Cerebellar cortex (tissue), 1 donor: ENCODE measurements at regions not wholly inside any gene's neighbourhood (a gene's known extent, or its start where the extent isn't known, plus 50 kb on each side); places are given as distances from the start of the nearest gene placed in this dataset.
"Not testable (repeated sequence)": the region's sequence is repeated elsewhere in the genome, so short reads cannot be mapped to it uniquely, and the experiment has no call there.

Experiments used
- DNase-seq: peaks from one replicate; pipeline ENCODE4 v3.0.0-alpha.2; 2015; ENCODE audit warnings: low spot score

- DNase-seq = no peak
Measured at GRCh38 chr14:71396050-71396677, 488.9 kb downstream of the PCNX1 start.

DNA sequence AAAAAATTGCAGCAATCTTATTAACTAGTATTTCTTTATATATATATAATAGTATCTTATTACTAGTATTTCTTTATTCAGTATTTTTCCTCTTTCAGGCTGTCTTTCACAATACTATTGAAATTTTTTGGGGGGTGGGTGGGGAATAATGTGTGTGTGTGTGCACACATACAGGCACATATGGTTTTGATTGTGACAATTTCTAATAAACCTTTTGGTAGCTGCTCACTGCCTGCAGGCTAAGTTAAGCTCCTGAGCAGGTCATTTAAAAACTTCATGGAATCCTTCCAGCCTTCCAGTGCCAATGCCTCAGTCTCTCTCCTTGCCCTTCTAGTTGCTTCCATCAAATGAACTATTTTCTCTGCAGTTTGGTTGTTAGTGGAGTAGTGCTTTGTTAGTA lies 490.1 kb downstream of the PCNX1 start:
- no peak for DNase-seq

- no peak for DNase-seq
Measured at GRCh38 chr14:71398450-71398849, 491.2 kb downstream of the PCNX1 start.

DNA sequence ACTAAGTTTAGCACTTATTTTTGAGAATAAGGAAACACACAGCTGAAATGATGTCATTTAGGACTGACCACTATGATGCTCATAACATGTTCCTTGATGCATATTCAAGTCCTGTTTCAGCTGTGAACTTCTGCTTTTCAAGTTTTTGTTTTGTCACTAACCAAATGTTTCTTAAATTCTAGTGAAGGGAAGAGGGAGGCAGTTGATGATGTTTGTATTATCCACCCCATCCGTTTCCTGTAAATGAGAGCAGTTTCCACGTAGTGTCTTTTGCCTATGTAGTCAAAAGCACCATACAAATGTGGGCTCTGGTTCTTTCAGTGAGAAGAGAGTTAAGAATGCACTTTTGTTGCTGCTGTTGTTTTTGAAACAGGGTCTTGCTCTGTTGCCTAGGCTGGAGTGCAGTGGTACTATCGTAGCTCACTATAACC lies 491.8 kb downstream of the PCNX1 start:
- no peak for DNase-seq

- peak; percentile 27 for DNase-seq
Measured at GRCh38 chr14:71400871-71401321, 493.6 kb downstream of the PCNX1 start.

- not testable (repeated sequence) for DNase-seq
Measured at GRCh38 chr14:71402415-71402814, 495.2 kb downstream of the PCNX1 start.

DNA sequence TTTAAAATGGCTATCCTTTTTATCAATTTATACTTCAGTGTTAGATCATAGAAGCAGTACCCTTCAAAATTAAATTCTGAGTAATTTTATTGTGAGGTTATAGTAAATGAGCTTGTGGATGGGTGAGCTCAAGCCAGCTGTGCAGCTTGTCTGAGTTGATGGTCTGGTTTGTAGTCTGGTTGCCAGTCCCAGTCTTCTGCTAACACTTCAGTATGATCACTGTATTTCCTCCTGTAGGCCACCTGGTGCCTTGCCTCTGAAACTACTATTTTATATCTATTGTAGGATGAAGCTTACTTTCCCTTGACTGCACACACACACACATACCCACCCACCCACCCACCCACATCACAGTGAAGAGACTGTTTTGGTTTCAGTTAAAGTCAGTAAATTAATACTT lies 496.4 kb downstream of the PCNX1 start:
- DNase-seq = no peak

DNA sequence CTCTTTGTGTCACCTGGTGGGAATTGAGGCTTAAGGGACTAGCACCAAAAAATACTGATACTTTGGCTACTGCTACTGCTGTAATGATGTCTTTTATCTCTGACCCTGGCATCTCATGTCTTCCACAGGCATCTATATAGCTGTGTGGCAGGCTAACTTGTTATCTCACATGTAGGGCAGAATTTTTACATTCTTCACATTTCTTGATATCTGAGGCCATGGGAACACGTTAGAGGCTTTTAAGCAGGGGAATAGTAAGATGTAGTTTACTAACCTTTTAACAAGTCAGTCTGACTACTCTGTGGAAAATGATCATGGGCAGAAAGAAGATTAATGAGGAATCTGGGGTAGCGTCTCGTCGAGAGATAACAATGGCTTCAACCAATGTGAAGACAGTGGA lies 498.4 kb downstream of the PCNX1 start:
- DNase-seq = no peak

DNA sequence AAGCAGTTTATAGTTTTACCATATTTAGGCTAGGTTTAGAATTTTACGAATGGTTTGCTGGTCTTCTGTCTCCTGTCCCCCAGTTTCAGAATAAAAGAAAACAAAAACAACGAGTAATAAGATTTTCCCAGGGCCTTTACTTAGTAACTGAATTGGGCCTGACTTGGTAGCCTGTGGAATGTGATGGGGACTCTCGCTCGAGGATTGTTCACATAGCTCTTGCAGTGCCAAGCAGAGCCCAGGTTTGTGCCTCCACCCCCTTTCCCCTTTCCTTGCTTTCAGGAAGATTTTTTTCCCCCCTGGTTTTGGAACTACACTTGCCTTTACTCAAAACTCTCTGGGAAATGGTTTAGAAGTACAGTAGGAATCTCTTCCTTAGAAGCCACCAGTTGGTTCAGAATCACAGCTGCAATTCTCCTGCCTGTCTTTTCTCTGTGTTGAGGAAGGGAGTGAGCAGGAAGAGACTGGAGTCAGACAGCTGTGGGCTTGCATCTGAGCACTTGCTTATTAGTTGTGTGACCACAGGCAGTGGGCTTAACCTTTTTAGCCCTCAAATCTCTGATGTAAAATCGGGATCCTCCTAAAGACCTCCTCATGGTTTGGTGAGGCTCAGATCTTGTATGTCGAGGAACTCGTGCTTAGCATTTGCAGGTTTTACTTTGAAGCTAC lies 501.2 kb downstream of the PCNX1 start:
- no peak for DNase-seq

GRCh38 chr14:71410578-71411284 lies 503.5 kb downstream of the PCNX1 start:
- DNase-seq = no peak

GRCh38 chr14:71411285-71411595 lies 504.0 kb downstream of the PCNX1 start:
- DNase-seq = no peak

- DNase-seq = no peak
Measured at GRCh38 chr14:71411738-71412137, 504.5 kb downstream of the PCNX1 start.

DNA sequence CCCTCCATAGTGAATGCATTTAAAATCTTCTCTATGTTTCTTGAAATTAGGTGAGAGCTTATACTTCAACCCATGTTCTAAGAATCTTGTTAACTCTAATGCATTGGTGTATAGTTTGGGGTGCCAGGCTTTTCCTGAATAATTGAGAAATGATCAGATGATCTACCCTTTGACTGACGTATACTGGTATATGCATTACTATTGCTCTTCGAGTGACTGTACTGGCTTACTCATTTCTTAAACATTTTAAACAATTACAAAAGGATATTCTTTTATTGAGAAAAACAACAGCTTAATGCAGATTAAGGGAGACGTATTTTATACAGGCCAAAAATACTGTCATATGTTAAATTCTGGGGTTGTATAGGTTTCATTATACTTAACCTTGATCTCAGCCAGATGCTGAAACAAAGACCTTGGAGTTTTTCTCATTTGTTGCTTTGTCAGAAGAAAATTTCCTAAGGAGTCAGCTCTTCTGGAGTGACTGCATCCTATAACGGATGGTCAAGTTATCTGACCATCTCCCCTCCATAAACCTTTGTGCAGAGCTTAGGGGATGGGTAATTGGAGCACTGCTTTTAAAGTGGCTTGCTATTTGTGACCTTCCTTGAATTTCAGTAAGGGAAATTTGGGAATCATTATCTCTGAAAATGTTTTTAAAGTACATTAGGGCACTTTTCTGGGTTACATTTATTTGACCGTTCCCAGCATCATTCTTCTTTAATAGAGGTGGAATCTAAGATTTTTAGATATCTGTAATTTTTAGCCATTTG lies 507.6 kb downstream of the PCNX1 start:
- no peak for DNase-seq

- no peak for DNase-seq
Measured at GRCh38 chr14:71415404-71415690, 508.1 kb downstream of the PCNX1 start.

DNA sequence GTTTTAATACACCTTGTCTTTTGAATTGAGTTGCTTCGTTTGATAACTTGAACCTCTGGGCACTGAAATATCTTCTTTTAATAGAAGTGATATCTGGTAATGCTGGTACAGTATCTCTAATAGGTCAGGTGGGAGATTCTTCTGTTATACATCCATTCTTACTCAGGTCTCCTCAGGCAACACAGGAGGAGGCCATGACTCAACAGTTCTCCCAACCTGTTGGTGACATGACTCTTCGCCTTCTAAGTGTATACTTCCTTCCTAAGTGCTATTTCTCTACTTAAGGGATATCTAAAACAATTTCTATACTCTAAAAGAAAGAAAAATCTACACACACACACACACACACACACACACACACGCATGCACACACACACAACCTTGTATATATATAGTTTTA lies 509.1 kb downstream of the PCNX1 start:
- DNase-seq = no peak

GRCh38 chr14:71418532-71419245 lies 511.4 kb downstream of the PCNX1 start:
- DNase-seq = no peak

DNA sequence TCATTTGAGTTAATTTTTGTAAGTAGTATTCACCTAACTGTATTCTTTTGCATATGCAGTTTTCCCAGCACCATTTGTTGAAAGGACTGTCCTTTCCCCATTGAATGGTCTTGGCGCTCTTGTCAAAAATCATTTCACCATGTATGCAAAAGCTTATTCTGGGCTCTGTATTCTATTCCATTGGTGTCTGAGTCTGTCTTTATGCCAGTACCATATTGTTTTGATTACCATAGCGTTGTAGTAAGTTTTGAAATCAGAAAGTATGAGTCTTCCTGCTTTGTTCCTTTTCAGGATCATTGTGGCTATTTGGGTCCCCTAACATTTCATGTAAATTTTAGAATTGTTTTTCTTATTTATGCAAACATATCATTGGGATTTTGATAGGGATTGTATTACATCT lies 508.7 kb upstream of the RGS6 start:
- DNase-seq = no peak

GRCh38 chr14:71424941-71425340 lies 507.3 kb upstream of the RGS6 start:
- DNase-seq = no peak

DNA sequence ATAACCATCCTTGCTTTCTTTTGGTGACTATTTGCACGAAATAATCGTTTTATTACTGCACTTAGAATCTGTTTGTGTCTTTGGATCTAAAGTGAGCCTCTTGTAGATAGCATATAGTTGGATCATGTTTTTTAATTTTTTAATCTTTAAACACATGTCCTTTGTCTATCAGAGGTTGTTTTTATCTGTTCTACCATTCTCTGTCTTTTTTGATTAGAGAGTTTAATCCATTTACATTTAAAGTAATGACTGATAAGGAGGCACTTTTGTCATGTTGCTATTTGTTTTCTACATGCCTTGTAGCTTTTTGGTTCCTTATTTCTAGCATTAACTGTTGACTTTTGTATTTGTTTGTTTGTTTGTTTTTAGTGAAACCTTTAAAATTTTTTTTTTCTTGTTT lies 506.2 kb upstream of the RGS6 start:
- no peak for DNase-seq

DNA sequence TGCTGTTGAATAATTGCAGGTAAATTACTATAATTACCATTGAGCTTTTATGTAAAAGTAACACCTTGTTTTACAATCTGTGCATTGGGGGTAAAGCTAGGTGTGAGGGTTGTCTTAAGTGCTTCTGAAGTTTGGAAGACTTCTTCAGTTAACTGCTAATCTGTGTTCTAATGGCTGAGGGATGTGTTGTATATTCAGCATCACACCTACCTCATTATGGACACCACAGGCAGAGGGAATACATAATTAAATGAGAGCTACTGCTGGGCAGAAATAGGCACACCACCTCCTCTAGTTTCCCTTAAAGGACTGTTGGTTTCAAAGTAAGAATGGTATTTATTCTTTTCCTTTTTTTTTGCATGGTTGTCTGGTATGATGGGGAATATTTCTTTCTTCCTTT lies 502.3 kb upstream of the RGS6 start:
- DNase-seq = no peak

- DNase-seq = no peak
Measured at GRCh38 chr14:71430321-71430677, 501.9 kb upstream of the RGS6 start.

DNA sequence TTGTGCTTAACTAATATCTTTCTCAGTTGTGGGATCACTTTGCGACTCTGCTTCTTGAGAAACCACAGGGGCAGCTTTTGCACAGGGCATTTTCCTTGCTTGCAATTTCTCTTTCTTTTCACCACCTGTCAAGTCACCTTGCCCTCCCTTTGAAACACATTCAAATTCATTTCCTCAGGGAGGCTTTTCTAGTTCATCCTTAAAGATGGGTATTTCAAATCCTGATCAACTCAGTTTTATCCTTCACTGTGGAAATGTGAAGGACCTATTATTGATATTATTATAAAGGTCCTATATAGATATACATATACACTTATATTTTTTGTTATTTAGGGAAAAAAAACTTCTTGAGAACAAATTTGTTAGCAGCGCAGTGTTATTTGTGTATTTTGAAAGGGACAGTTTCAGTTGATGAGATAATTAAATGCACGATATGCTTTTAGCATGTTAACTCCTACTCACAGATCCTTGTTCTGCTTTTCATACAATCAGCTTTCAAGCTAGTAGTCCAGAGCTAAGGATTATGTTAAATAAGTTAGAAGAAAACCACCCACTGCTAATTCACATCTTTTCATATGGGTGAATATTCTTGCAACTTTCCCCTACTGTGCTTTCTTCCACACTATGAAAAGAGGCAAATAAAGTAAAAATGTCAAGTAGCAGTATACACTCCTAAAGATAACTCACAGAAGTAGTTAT lies 501.4 kb upstream of the RGS6 start:
- no peak for DNase-seq
